Liver (tissue), 8 donors: ENCODE measurements at regions not wholly inside any gene's neighbourhood (a gene's known extent, or its start where the extent isn't known, plus 50 kb on each side); places are given as distances from the start of the nearest gene placed in this dataset.

Experiments used
- DNase-seq: peaks from one replicate; pipeline ENCODE4 v3.0.0-alpha.2; 2017; ENCODE audit warnings: low spot score
- H3K27ac ChIP-seq, 2 donors: one replicate each; pipeline ENCODE4 v1.7.0; 2013; ENCODE audit warnings: inconsistent platforms in 2 of 2, low read length in 2 of 2, control low read depth in 1 of 2, low read depth in 1 of 2, mild to moderate bottlenecking in 1 of 2
- H3K27me3 ChIP-seq, 4 donors: one replicate each; pipeline versions ENCODE4 v1.6.1 to v1.7.0; 2013; ENCODE audit warnings: low read length in 3 of 4, inconsistent platforms in 1 of 4, mild to moderate bottlenecking in 1 of 4, moderate library complexity in 1 of 4; ENCODE audit not compliant: control insufficient read depth in 4 of 4, insufficient read depth in 4 of 4
- H3K36me3 ChIP-seq, 4 donors: one replicate each; pipeline versions ENCODE4 v1.6.1 to v1.7.0; 2013; ENCODE audit warnings: low read length in 3 of 4, mild to moderate bottlenecking in 3 of 4, low read depth in 1 of 4, moderate library complexity in 1 of 4; ENCODE audit not compliant: control insufficient read depth in 4 of 4, insufficient read depth in 3 of 4
- H3K4me1 ChIP-seq, 4 donors: one replicate each; pipeline versions ENCODE4 v1.6.1 to v1.7.0; 2013; ENCODE audit warnings: low read length in 3 of 4, mild to moderate bottlenecking in 3 of 4, moderate library complexity in 1 of 4; ENCODE audit not compliant: control insufficient read depth in 4 of 4, insufficient read depth in 4 of 4
- H3K4me3 ChIP-seq, 3 donors: one replicate each; pipeline versions ENCODE4 v1.6.1 to v1.7.0; 2013; ENCODE audit warnings: low read length in 3 of 3, control low read depth in 1 of 3, low read depth in 1 of 3, mild to moderate bottlenecking in 1 of 3
- H3K9ac ChIP-seq, 2 donors: one replicate each; pipeline ENCODE4 v1.7.0; 2013; ENCODE audit warnings: low read length in 2 of 2, mild to moderate bottlenecking in 2 of 2, moderate library complexity in 2 of 2, control low read depth in 1 of 2, low read depth in 1 of 2
- H3K9me3 ChIP-seq, 4 donors: one replicate each; pipeline versions ENCODE4 v1.6.1 to v1.7.0; 2013; ENCODE audit warnings: low read length in 3 of 4; ENCODE audit not compliant: control insufficient read depth in 4 of 4
- EGR1 ChIP-seq, 2 donors: IDR thresholded peaks; 2 replicates each; pipeline ENCODE4 v1.6.1; 2016 to 2018; ENCODE audit warnings: antibody characterized with exemption in 2 of 2, low read depth in 2 of 2
- FOXA1 ChIP-seq: IDR thresholded peaks from 2 replicates; pipeline ENCODE4 v1.6.1; 2016; ENCODE audit warnings: antibody characterized with exemption
- FOXA2 ChIP-seq: IDR thresholded peaks from 2 replicates; pipeline ENCODE4 v1.6.1; 2016; ENCODE audit warnings: antibody characterized with exemption
- GABPA ChIP-seq, 2 donors: IDR thresholded peaks in 1 of 2; conservative IDR thresholded peaks in 1 of 2; 2 replicates each; pipeline ENCODE4 v1.6.1; 2016; ENCODE audit warnings: antibody characterized with exemption in 2 of 2, mild to moderate bottlenecking in 1 of 2, moderate library complexity in 1 of 2
- HNF4A ChIP-seq, 2 donors: conservative IDR thresholded peaks; 2 replicates each; pipeline ENCODE4 v1.6.1; 2016; ENCODE audit warnings: antibody characterized with exemption in 2 of 2, mild to moderate bottlenecking in 2 of 2
- HNF4G ChIP-seq: IDR thresholded peaks from 2 replicates; pipeline ENCODE4 v1.6.1; 2016; ENCODE audit warnings: antibody characterized with exemption
- JUND ChIP-seq, 2 donors: IDR thresholded peaks; 2 replicates each; pipeline ENCODE4 v1.6.1; 2016; ENCODE audit warnings: antibody characterized with exemption in 2 of 2
- NR2F2 ChIP-seq: IDR thresholded peaks from 2 replicates; pipeline ENCODE4 v1.6.1; 2016; ENCODE audit warnings: antibody characterized with exemption
- RAD21 ChIP-seq, 2 donors: IDR thresholded peaks; 2 replicates each; pipeline ENCODE4 v1.6.1; 2016; ENCODE audit warnings: antibody characterized with exemption in 2 of 2, mild to moderate bottlenecking in 2 of 2
- RXRA ChIP-seq, 2 donors: IDR thresholded peaks; 2 replicates each; pipeline ENCODE4 v1.6.1; 2017 to 2018; ENCODE audit warnings: antibody characterized with exemption in 2 of 2, mild to moderate bottlenecking in 1 of 2
- SP1 ChIP-seq: IDR thresholded peaks from 2 replicates; pipeline ENCODE4 v1.6.1; 2018; ENCODE audit warnings: antibody characterized with exemption, mild to moderate bottlenecking
- TAF1 ChIP-seq: conservative IDR thresholded peaks from 2 replicates; pipeline ENCODE4 v1.6.1; 2016; ENCODE audit warnings: antibody characterized with exemption, mild to moderate bottlenecking
- YY1 ChIP-seq: IDR thresholded peaks from 2 replicates; pipeline ENCODE4 v1.6.1; 2016; ENCODE audit warnings: antibody characterized with exemption, mild to moderate bottlenecking
- WGBS: extraction: QIAGEN DNeasy Blood & Tissue Kit; methylation state at CpG from one replicate; pipeline ENCODE4 v1.1.7; 2013; 5-methylcytosine and 5-hydroxymethylcytosine counted together
- TF ChIP-seq, protein P1 (sequence below): fragments of 150-350 bp; IDR thresholded peaks from 2 replicates; pipeline ENCODE4 v1.5.1; 2017; ENCODE audit warnings: improper control_type of control experiment, low read depth, low read length; ENCODE audit not compliant: missing input control
- TF ChIP-seq, protein P2 (sequence below): IDR thresholded peaks from 2 replicates; pipeline ENCODE4 v1.6.1; 2016; ENCODE audit warnings: antibody characterized with exemption, mild to moderate bottlenecking
- TF ChIP-seq, protein P3 (sequence below): IDR thresholded peaks from 2 replicates; pipeline ENCODE4 v1.6.1; 2016; ENCODE audit warnings: antibody characterized with exemption
- TF ChIP-seq, protein P4 (sequence below): IDR thresholded peaks from 2 replicates; pipeline ENCODE4 v1.6.1; 2016; ENCODE audit warnings: antibody characterized with exemption
- TF ChIP-seq, protein P5 (sequence below): IDR thresholded peaks from 2 replicates; pipeline ENCODE4 v1.6.1; 2016; ENCODE audit warnings: antibody characterized with exemption
- donor health status: healthy.
- donor health status: healthy.
- donor health status: healthy.
- donor health status: healthy.
- donor health status: healthy.

DNA sequence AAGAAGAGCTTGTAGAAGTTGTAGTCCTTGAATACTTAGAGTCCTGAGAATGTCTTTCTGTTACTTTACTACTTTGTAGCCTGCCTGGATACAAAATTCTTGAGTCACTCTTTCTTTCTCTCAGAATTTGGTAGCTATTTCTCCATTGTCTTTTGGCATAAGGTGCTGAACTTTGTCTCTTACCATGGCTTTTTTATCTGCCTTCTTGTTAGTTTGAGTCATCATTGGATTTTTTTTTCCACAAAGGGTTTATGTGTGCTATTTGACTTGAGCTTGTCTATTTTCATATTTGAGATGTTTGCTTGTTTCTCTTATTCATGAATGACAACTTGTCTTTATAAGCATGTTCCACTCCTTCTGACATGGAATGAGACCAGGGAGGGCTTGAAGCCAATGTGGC lies 74.5 kb upstream of the EXOC6 start:
- no peaks in the 10 kb centered on the region for H3K27me3 ChIP-seq
- no peaks in the 10 kb centered on the region for H3K4me1 ChIP-seq
- TF ChIP-seq YY1: no peak
- no peak for TF ChIP-seq HNF4A (conservative IDR thresholded peaks at IDR 0.05)
- H3K9me3 ChIP-seq: no peaks in the 10 kb centered on the region
- H3K4me3 ChIP-seq: no peak overlapping the region
- H3K36me3 ChIP-seq: no peaks in the 10 kb centered on the region
- no peak for DNase-seq
- no peak overlapping the region for H3K9ac ChIP-seq
- no peak overlapping the region for H3K27ac ChIP-seq

DNA sequence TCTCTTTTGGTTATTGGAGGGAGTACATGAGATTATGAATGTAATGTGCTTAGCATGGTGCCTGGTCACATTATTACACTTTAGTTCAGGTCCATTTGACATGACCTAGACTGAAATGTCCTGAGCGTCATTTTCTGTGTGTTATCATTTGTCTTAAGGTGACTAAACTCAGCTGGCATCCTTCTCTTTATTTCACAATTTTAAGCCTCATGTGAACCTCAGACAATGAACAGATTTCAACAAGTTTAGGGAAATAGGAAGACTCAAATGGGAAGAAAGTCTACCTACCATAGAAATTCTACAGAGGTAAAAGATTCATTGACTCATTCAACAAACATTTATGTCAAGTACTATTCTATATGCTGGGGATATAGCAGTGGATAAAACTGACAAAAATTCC lies 70.2 kb upstream of the EXOC6 start:
- 97% methylated on average over 1 of the region's 1 CpG for WGBS
- TF ChIP-seq EGR1 (IDR thresholded peaks at IDR 0.05; ENCODE audit: low read depth in 2 of 2) (no peak), RXRA (IDR thresholded peaks at IDR 0.05) (no peak), FOXA2 (no peak), YY1 (no peak), JUND (IDR thresholded peaks at IDR 0.05) (no peak), HNF4G (no peak), HNF4A (conservative IDR thresholded peaks at IDR 0.05) (no peak), TAF1 (no peak), NR2F2 (no peak), SP1 (no peak), GABPA (IDR thresholded peaks at IDR 0.05 in 1 of 2, conservative IDR thresholded peaks at IDR 0.05 in 1 of 2) (no peak), RAD21 (IDR thresholded peaks at IDR 0.05) (no peak), FOXA1 (no peak)
- TF ChIP-seq, protein P1, sequence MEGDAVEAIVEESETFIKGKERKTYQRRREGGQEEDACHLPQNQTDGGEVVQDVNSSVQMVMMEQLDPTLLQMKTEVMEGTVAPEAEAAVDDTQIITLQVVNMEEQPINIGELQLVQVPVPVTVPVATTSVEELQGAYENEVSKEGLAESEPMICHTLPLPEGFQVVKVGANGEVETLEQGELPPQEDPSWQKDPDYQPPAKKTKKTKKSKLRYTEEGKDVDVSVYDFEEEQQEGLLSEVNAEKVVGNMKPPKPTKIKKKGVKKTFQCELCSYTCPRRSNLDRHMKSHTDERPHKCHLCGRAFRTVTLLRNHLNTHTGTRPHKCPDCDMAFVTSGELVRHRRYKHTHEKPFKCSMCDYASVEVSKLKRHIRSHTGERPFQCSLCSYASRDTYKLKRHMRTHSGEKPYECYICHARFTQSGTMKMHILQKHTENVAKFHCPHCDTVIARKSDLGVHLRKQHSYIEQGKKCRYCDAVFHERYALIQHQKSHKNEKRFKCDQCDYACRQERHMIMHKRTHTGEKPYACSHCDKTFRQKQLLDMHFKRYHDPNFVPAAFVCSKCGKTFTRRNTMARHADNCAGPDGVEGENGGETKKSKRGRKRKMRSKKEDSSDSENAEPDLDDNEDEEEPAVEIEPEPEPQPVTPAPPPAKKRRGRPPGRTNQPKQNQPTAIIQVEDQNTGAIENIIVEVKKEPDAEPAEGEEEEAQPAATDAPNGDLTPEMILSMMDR: no peak
- TF ChIP-seq, protein P2, sequence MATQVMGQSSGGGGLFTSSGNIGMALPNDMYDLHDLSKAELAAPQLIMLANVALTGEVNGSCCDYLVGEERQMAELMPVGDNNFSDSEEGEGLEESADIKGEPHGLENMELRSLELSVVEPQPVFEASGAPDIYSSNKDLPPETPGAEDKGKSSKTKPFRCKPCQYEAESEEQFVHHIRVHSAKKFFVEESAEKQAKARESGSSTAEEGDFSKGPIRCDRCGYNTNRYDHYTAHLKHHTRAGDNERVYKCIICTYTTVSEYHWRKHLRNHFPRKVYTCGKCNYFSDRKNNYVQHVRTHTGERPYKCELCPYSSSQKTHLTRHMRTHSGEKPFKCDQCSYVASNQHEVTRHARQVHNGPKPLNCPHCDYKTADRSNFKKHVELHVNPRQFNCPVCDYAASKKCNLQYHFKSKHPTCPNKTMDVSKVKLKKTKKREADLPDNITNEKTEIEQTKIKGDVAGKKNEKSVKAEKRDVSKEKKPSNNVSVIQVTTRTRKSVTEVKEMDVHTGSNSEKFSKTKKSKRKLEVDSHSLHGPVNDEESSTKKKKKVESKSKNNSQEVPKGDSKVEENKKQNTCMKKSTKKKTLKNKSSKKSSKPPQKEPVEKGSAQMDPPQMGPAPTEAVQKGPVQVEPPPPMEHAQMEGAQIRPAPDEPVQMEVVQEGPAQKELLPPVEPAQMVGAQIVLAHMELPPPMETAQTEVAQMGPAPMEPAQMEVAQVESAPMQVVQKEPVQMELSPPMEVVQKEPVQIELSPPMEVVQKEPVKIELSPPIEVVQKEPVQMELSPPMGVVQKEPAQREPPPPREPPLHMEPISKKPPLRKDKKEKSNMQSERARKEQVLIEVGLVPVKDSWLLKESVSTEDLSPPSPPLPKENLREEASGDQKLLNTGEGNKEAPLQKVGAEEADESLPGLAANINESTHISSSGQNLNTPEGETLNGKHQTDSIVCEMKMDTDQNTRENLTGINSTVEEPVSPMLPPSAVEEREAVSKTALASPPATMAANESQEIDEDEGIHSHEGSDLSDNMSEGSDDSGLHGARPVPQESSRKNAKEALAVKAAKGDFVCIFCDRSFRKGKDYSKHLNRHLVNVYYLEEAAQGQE: no peak
- TF ChIP-seq, protein P3, sequence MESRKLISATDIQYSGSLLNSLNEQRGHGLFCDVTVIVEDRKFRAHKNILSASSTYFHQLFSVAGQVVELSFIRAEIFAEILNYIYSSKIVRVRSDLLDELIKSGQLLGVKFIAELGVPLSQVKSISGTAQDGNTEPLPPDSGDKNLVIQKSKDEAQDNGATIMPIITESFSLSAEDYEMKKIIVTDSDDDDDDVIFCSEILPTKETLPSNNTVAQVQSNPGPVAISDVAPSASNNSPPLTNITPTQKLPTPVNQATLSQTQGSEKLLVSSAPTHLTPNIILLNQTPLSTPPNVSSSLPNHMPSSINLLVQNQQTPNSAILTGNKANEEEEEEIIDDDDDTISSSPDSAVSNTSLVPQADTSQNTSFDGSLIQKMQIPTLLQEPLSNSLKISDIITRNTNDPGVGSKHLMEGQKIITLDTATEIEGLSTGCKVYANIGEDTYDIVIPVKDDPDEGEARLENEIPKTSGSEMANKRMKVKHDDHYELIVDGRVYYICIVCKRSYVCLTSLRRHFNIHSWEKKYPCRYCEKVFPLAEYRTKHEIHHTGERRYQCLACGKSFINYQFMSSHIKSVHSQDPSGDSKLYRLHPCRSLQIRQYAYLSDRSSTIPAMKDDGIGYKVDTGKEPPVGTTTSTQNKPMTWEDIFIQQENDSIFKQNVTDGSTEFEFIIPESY: no peak
- TF ChIP-seq, protein P4, sequence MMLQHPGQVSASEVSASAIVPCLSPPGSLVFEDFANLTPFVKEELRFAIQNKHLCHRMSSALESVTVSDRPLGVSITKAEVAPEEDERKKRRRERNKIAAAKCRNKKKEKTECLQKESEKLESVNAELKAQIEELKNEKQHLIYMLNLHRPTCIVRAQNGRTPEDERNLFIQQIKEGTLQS: no peak
- TF ChIP-seq, protein P5, sequence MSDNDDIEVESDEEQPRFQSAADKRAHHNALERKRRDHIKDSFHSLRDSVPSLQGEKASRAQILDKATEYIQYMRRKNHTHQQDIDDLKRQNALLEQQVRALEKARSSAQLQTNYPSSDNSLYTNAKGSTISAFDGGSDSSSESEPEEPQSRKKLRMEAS: no peak
- H3K9me3 ChIP-seq: no peaks in the 10 kb centered on the region

More for the DNA sequence above, 70.2 kb upstream of the EXOC6 start:
- Histone ChIP-seq H3K27me3 (no peaks in the 10 kb centered on the region), H3K27ac (no peak overlapping the region), H3K4me1 (no peaks in the 10 kb centered on the region), H3K9ac (no peak overlapping the region), H3K4me3 (no peak overlapping the region), H3K36me3 (no peaks in the 10 kb centered on the region)
- DNase-seq: no peak
